ENCODE measurements at regions not wholly inside any gene's neighbourhood (a gene's known extent, or its start where the extent isn't known, plus 50 kb on each side); places are given as distances from the start of the nearest gene placed in this dataset.

- no peak for DNase-seq
Observed at GRCh38 chr14:95034788-95035187, 122.5 kb downstream of the DICER1 start.

GRCh38 chr14:95033682-95034632 lies 123.4 kb downstream of the DICER1 start:
- DNase-seq: no peak

- no peak for DNase-seq
Observed at GRCh38 chr14:95033031-95033430, 124.3 kb downstream of the DICER1 start.

GRCh38 chr14:95026851-95027463 lies 130.4 kb downstream of the DICER1 start:
- no peak for DNase-seq

- no peak for DNase-seq
Observed at GRCh38 chr14:95025941-95026340, 131.4 kb downstream of the DICER1 start.

GRCh38 chr14:95025218-95025617 lies 132.1 kb downstream of the DICER1 start:
- no peak for DNase-seq

- no peak for DNase-seq
Observed at GRCh38 chr14:95024380-95024779, 132.9 kb downstream of the DICER1 start.

- DNase-seq: no peak
Observed at GRCh38 chr14:95023886-95024285, 133.4 kb downstream of the DICER1 start.

GRCh38 chr14:95023115-95023514 lies 134.2 kb downstream of the DICER1 start:
- DNase-seq: no peak

GRCh38 chr14:95021588-95021987 lies 135.7 kb downstream of the DICER1 start:
- no peak for DNase-seq

GRCh38 chr14:95018821-95019220 lies 138.5 kb downstream of the DICER1 start:
- no peak for DNase-seq

- no peak for DNase-seq
Observed at GRCh38 chr14:95015046-95015445, 142.3 kb downstream of the DICER1 start.

GRCh38 chr14:95014036-95014435 lies 143.3 kb downstream of the DICER1 start:
- no peak for DNase-seq

- DNase-seq: no peak
Observed at GRCh38 chr14:95011445-95012006, 145.8 kb downstream of the DICER1 start.

GRCh38 chr14:95008445-95009217 lies 148.7 kb downstream of the DICER1 start:
- DNase-seq: no peak

- no peak for DNase-seq
Observed at GRCh38 chr14:95007921-95008320, 149.4 kb downstream of the DICER1 start.

- DNase-seq: no peak
Observed at GRCh38 chr14:95006479-95006878, 150.8 kb downstream of the DICER1 start.

- DNase-seq: no peak
Observed at GRCh38 chr14:95006051-95006450, 151.3 kb downstream of the DICER1 start.

- no peak for DNase-seq
Observed at GRCh38 chr14:95003099-95003960, 154.0 kb downstream of the DICER1 start.

GRCh38 chr14:94998685-94999084 lies 158.6 kb downstream of the DICER1 start:
- DNase-seq: no peak

- no peak for DNase-seq
Observed at GRCh38 chr14:94998110-94998509, 159.2 kb downstream of the DICER1 start.

- no peak for DNase-seq
Observed at GRCh38 chr14:94995551-94995950, 161.8 kb downstream of the DICER1 start.

Data from NCI-H1436 treated with DMSO at 0.1 percent for 48 hours (cell line).